ENCODE measurements at regions not wholly inside any gene's neighbourhood (a gene's known extent, or its start where the extent isn't known, plus 50 kb on each side); places are given as distances from the start of the nearest gene placed in this dataset.

DNA sequence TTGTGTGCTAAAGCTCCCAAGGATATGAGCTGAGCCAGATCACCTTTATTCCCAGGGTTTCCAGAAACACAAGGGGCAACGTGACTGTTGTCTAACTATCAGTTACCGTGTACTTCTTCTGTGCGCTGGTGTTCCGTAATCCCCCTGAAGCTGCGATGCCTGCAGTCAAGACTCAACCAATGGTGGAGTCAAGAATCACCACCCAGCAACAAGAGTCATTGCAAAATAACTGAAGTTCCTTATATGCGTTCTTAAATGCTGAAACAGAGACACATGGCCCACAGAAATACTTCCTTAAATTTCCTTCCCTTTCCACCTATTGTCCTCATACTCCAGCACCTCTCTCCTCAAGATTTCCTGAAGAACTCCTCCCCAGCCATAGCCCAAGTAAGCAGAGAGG lies 200.2 kb downstream of the KATNAL1 start:
- no peak for DNase-seq

DNA sequence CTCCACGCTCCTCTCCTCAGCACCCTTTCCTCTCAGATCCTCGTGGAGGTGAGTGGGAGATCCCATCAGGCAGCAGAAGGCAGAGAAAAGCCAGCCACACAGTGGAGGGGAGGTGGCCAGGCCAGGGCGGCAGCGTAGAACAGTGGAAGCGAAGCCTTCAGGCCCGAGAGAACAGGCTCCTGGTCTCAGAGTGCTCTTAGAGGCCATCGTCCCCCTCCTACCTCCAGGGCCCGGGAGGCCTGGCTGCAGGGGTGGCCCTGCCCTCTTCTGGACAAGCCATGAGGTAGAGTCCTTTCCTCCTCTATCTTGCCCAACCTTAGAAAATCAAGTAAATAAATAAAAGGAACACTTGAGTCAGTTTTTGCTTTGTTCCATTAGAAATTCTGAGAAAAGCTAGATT lies 202.0 kb downstream of the KATNAL1 start:
- DNase-seq = no peak

DNA sequence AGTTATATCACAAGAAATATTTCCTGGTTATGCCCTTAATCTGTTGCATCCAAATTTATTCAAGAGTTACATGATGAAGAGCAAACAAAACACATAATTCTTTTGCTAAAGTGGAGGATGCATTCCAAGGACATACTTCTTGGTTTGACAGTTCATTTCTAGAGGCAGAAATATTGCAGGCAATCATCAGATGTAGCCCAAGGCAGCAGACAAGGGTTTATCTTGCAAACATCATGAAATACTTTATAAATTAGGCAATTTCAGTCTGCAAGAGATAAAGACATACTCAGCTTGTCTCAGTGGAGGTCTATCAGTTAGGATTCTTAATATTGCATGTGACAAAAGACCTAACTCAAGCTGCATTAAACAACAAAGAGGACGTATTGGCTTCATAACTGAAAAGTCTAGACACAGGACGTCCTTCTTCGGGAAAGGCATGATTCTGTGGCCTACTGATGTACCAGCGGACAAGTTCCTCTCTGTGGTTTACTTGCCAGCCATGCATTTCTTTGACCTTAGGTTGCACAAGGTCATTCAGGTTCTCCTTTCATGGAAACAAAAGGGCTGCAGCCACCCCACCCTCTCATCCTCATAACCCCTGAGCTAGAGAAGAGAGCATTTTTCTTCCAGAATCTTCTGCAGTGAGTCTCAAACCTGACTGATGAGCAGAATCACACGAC lies 204.1 kb downstream of the KATNAL1 start:
- DNase-seq = no peak

DNA sequence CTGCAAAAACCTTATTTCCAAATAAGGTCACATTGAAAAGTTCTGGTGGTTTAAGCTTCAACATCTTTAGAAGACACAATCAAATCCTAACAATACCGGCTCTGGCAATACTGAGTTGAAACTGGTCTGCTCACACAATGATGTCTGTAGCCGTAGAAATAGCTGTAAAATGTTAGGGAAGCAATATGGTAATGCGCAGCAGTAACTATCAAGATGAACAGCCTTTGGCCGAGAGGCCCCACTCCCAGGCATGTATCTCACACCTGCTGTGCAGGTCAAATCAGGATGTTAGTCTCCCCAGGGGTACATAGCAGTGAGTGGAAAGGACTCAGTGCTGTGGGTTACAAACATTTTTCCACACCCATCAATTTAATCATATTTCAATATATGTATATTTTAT lies 207.1 kb downstream of the KATNAL1 start:
- no peak for DNase-seq

DNA sequence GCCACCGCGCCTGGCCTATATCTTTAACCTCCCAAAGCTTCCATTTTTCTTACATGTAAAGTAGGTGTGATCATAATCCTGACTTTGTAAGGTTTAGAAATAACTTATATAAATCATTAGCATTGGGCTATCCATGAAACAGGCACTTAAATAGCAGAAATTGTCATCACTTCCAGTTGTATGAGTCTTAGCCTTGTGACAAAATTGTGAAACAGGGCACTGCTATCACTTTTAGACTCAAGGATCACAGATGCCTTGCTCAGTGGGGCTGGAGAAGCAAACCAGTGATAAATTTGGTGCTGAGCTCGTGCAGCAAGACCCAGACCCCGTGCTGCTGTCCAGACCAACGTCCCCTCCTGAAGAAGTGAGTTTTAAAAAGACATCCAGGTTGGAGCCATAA lies 209.7 kb downstream of the KATNAL1 start:
- DNase-seq = no peak

DNA sequence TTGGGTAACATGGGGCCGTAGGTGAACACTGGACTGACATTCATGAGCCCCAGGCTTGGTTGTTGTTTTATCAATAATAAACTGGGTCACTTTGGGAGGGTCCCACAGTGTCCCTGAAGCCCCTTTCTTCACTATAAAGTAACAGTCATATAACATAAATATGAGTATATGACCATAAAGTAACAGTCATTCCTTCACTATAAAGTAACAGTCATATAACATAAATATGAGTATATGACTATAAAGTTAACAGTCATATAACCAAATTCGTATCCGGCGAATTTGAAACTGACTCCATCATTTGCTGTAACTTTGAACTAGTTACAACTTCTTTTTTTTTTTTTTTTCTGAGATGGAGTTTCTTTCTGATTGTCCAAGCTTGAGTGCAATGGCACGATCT lies 210.3 kb downstream of the KATNAL1 start:
- DNase-seq = no peak

DNA sequence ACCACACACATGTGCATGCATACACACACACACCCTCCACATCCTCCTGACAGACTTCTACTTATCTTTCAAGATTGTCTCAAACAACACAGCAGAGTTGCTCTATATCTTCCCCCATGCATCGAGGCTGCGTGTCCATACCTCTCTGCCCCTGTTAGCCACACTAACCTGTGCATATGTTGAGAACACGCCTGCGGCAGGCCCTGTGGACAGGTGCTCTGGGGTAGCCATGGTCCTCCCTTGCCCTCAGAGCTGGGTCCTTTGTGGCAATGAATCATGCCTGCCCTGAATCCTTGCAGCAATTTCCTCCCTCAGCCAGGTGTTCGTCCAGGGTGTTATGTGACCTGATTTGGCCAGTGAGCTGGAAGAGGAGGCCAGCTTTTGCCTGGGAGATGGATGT lies 213.3 kb downstream of the KATNAL1 start:
- no peak for DNase-seq

DNA sequence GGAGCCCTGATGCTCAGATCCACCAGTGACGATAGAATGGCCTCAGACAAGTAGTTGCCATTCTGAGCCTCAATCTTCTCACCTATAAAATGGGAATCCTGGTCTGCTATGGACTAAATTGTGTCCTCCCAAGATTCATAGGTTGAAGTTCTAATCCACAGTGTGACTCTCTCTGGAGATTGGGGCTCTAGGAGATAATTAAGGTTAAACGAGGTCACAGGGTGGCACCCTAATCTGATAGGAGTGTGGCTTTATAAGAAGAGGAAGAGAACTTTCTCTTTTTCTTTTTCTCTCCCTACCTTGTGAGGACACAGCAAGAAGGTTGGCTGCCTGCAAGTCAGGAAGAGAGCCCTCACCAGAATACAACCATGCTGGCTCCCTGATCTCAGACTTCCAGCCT lies 214.1 kb downstream of the KATNAL1 start:
- DNase-seq = no peak

DNA sequence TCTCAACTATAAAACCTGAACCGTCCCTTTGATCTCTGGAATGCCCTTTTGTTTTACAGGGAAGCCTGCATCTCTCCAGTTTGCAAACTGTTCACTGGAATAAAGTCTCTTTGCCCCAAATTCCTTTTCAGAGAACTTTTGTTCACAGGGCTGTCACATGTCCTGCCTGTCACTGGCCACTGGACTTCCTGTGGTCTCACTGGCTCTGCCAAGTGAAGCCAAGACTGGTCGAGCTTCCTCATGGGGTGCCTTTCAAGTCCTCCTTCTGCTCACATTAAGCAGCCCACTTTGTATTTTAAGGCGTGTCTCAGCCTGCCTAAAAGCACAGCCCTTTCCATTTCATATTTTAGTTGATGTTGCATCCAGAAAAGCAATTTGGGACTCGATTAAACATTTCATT lies 215.7 kb downstream of the KATNAL1 start:
- DNase-seq = no peak

DNA sequence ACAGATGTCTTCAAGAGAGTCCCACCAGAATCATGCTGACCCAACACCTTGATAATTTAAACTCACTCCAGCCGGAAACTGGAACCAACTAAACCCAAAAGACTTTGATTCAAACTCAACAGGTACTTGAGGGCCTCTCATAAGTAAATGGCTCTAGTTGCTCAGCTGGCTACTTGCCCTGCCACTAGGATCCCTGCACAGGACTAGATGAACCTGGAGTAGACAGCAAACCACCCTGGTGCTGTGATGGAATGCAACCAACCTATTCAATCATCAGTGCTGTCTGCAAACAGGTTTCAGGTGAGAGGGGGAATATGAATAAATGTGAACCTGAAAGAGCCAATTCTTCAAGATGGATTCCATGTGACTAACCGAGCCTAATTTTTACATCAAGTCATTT lies 216.3 kb downstream of the KATNAL1 start:
- no peak for DNase-seq

DNA sequence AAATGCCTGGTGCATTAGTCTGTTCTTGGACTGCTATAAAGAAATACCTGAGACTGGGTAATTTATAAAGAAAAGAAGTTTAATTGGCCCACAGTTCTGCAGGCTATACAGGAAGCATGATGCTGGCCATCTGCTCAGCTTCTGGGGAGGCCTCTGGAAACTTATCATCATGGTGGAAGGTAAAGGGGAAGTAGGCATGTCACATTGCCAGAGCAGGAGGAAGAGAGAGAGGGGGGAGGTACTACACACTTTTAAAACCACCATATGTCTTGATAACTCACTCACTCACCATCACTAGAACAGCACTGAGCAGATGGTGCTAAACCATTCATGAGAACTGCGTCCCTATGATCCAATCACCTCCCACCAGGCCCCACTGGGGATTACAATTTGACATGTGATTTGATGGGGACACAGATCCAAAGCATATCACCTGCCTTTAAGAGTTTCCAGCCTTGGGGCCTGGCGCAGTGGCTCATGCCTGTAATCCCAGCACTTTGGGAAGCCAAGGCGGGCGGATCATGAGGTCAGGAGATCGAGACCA lies 219.0 kb downstream of the KATNAL1 start:
- DNase-seq = no peak

DNA sequence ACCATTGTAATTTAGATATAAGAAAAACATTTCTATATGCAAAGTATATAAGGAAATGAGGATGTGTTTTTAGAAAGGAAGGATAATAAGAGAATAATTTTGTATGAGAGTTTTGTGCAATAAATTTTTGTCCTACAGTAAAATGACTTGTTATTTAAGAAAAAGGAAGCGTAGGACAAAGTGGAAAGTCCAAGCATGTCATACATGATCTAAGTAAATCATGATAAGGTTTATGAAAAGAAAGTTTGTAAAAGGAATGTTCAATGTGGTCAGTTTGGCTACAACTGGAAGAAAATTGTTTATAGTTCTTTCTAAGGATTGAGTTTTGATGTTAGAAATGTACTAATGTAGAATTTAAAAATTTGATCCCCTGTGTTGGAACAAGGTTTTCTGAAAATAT lies 222.3 kb downstream of the KATNAL1 start:
- DNase-seq = no peak

DNA sequence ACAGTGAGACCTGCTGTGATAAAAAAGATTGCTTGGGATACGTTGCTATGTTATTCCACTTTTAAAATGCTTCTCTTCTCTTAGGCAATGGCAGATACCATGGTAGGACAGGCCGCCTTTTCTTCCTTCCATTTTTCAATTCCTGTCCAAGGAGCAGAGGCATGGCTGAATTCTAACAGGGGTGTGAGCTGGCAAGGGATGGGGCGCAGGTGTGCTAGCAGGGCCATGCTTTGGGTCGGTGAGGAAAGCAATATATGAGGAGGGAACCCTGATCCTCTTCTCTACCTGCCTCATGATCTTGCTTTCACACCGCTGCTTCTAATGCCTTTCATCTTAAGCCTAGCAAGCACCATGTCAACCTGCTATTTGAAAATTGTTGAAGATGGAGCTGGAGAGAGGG lies 225.0 kb downstream of the KATNAL1 start:
- DNase-seq = no peak

DNA sequence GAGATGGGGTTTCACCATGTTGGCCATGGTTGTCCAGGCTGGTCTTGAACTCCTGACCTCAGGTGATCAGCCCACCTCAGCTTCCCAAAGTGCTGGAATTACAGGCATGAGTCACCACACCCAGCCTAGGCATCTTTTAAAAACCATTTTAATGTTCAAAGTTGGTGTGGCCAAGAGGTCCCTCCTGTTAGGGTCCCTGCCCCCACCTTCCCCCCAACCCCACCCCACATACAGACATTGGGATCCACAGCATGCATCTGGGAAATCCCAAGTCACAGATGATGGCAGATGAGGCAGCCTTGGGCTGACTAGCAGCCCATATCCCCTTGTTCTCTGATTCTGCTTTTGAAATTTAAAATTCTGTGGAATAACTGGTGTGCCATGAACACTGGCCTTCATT lies 226.0 kb downstream of the KATNAL1 start:
- no peak for DNase-seq

DNA sequence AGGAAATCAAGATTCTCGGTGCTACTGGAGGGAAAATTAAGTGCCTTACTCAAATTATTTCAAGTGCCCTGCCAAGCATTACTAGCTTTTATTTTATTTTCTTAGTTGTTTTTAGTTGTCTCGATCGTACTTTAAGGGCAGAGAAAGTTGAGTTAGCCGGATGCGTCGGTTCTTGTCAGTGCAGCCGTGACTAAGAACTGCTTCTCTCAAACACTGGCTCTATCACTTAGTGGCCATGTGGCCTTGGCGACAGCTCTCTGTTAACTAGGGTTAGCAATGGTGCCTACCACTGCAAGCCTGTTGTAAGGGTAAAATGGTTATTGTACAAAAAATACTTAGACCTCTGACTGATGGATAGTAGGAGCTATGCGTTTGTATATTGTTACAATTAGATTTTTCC lies 227.8 kb downstream of the KATNAL1 start:
- DNase-seq = no peak

DNA sequence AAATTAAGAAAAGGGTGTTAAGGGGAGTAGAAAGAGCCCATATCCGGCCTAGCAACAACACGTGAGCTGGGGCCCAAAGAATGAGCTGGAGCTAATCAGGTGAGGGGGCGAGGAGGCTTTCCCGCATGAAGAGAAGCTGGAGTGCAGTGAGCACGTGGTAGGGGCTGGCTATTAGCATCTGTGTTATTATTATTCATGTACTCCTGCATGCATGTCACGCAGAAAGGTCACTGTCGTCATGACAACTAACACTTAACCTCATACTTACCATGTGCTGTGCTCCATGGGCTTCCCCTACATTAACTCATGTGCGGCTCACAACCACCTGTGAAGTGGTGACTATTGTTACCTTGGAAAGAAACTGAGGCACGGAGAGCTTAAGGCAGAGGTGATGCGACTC lies 227.6 kb upstream of the UBL3 start:
- no peak for DNase-seq

DNA sequence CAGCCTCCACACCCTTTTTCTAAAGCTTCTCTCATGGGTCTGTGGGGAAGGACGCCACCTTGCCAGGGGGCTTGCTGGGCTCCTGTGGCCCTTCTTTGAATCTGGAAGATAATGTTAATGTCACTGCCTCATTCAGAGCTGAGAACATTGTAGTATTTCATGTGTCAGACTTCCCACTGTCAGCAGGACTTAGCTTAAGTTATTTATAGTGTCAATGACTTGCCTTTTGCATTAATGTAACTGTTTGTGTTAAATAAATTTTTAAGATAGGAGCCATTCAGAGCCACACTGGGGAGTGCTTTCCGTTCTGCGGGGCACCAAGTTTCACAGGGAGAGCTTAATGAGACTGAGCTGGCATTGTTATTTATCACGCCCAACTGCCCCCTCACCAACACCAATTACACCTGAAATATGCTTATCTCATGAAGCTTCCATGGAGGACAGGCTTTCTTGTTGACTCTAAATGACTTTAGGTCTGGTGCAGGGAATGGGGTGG lies 226.9 kb upstream of the UBL3 start:
- DNase-seq = no peak

DNA sequence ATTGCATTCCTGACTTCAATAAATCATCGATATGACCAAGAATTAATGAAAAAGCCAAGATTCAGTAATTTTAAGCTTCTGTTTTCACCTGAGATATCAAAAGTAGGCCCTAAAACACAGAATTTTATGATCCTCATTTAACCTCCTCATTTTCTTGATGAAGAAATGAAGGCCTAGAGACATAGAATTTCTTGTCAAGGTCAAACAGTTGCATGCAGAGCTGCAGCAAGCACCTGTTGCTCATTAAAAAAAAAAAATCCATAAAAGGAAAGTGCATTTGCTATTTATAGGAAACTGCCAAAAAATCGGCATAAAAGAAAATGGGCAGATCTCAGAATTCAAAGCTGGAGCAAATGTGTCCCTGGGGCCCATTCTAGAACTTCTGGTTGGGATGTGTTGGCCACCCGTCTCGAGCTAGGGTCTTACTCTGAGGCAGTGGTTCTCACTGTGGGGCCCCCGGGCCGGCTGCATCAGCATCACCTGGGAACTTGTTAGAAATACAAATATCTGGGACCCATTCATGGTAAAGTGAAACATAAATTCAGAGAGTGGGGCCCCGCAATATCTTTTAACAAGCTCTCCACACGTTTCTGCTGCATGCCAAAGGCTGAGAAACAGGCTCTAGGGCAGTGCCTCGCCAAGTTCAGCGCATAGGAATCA lies 224.7 kb upstream of the UBL3 start:
- DNase-seq = no peak

DNA sequence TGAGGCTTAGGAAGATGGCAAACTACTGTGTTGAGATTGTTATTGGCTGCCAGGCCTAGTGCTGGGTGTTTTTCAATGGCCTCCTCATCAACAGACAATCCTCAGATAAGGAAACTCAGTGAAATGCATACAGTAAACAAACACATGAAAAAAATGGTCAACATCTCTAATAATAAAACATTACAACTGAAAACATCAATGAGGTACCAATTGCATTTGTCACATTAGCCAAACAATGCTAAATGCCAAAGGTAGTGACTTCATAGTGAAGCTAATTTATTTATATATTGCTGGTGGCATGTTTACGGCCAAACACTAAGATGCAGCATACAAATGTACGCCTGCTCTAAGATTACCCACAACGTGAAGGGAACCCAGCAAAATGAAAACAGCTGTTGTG lies 224.0 kb upstream of the UBL3 start:
- DNase-seq = no peak

DNA sequence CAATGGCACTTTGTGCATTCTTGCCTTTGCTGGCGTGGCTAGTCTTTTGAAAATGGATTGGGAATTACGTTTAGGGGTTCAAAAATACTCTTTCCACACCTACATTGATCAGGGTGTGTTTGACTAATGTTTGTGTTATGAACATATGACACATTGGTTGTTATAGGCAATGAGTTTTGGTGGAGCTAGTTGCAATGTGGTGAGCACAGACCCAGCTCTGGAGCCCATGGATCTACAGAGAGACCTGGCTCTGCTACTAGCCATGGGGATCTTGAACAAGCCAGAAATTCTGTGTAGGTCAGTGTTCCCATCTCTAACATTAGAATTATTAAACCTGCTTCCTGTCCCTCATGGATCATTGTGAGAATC lies 222.4 kb upstream of the UBL3 start:
- no peak for DNase-seq

DNA sequence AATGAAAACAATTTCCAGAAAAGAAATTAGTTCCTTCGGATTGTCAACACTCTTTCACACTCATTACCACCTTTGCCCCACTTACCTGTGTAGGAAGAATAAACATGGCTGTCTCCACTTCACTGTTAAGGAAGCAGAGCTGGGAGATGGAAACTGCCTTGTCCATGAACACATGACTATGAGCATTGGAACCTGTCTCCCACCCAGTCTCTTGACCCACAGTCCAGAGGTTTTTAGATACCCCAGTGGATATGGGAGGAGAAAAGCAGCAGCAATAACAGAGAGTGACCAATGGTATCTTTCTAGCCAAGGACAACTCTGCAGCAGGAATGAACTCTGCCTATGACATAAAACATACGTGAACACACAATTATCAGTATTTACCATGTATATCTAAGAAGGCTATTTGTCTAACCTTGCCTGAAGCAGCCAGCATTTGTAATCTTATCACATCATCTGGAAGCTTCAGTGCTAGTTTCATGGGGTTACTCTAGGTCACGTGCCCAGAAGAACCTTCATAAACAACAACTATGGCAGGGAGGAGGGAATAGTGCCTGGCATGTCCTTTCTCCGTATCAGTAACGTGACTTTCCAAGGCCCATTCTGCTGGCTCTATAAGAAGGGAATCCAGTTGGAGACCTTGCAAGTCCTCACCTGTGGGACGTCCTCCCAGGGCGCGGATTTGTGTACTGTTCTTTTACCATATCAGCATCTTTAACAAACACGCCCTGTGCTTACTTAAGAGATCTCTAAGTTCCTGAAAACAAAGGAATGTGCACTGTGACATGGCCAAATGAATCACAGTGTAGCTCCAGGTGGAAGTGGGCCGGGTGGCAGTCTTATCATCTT lies 221.8 kb upstream of the UBL3 start:
- DNase-seq = no peak

DNA sequence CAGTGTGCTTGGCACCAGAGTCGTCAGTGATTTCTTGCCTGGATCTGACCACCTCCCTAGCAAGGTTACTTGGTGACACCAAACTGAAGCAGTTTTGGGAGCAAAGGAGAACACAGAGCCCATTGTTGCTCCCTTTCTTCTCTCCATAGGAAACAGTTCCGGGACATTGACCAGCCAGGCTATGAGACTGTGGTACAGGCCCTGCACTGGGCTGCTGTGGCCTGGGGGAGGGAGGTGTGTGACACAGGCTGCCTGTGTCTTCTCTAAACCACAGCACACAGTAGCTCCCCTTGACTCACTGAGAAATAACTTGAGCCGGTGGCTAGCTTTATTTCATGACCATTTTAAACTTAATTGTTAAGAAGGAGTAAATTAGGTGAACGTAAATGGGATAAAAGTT lies 214.8 kb upstream of the UBL3 start:
- no peak for DNase-seq

DNA sequence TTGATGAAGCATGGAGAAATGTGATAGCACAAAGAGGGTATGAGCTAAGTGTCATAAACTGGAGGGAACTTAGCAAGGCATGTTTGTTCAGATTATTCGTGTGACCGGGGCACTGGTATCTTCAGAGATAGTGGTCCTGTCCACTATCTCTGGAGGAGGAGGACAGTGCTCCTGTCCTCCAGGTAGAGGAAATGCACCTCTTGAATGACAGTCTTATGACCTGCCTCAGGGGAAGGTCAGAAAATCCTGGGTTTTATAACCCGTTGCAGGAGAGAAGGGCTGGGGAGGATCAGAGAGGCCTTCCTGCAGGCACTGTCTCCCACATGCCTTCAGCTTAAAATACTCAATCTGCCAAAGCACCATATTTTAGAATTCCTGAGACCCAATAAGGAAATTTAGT lies 213.5 kb upstream of the UBL3 start:
- no peak for DNase-seq

DNA sequence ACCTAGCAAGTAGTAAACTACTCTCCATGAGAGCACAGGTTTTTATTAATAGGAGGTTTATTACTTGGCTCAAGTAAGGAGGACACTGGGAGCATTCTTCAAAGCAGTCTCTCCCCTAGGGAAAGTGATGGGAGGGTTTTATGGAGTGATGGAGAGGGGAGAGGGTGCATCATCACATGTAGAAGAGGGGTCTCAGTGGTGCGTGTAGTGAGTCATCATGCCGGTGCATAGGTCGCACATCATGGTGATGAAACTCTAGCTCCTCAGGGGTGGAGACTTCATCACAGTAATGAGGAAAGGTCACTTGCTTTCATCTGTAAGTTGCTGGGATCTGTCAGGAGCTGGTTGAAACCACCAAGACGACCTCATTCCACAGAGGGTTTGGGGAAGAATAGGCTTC lies 210.8 kb upstream of the UBL3 start:
- DNase-seq = no peak

Measured in DMS53 (cell line).